ENCODE measurements at regions not wholly inside any gene's neighbourhood (a gene's known extent, or its start where the extent isn't known, plus 50 kb on each side); places are given as distances from the start of the nearest gene placed in this dataset.

GRCh38 chr5:50964746-50965653 lies 298.6 kb downstream of the PARP8 start:
- DNase-seq (ENCODE audit: low read depth), result no peak

- no peak for DNase-seq (ENCODE audit: low read depth)
Observed at GRCh38 chr5:50965654-50966375, 299.4 kb downstream of the PARP8 start.

- no peak for DNase-seq (ENCODE audit: low read depth)
Observed at GRCh38 chr5:50967009-50967562, 300.6 kb downstream of the PARP8 start.

- no peak for DNase-seq (ENCODE audit: low read depth)
Observed at GRCh38 chr5:50967563-50968355, 301.3 kb downstream of the PARP8 start.

- no peak for DNase-seq (ENCODE audit: low read depth)
Observed at GRCh38 chr5:50968356-50969149, 302.1 kb downstream of the PARP8 start.

GRCh38 chr5:50969151-50970031 lies 303.0 kb downstream of the PARP8 start:
- DNase-seq (ENCODE audit: low read depth), result no peak

GRCh38 chr5:50975840-50976239 lies 309.4 kb downstream of the PARP8 start:
- no peak for DNase-seq (ENCODE audit: low read depth)

GRCh38 chr5:50978924-50979323 lies 312.5 kb downstream of the PARP8 start:
- no peak for DNase-seq (ENCODE audit: low read depth)

- DNase-seq (ENCODE audit: low read depth), result no peak
Observed at GRCh38 chr5:50984640-50985039, 318.2 kb downstream of the PARP8 start.

GRCh38 chr5:50990296-50990924 lies 324.0 kb downstream of the PARP8 start:
- no peak for DNase-seq (ENCODE audit: low read depth)

GRCh38 chr5:50995285-50995942 lies 329.0 kb downstream of the PARP8 start:
- DNase-seq (ENCODE audit: low read depth), result no peak

- DNase-seq (ENCODE audit: low read depth), result no peak
Observed at GRCh38 chr5:51001227-51001923, 334.9 kb downstream of the PARP8 start.

GRCh38 chr5:51002368-51002767 lies 335.9 kb downstream of the PARP8 start:
- no peak for DNase-seq (ENCODE audit: low read depth)

GRCh38 chr5:51013036-51013435 lies 346.6 kb downstream of the PARP8 start:
- DNase-seq (ENCODE audit: low read depth), result no peak

GRCh38 chr5:51018423-51018822 lies 352.0 kb downstream of the PARP8 start:
- DNase-seq (ENCODE audit: low read depth), result no peak

GRCh38 chr5:51024263-51024662 lies 357.8 kb downstream of the PARP8 start:
- DNase-seq (ENCODE audit: low read depth), result no peak

GRCh38 chr5:51027271-51027670 lies 356.0 kb upstream of the ISL1 start:
- no peak for DNase-seq (ENCODE audit: low read depth)

GRCh38 chr5:51028394-51028793 lies 354.9 kb upstream of the ISL1 start:
- no peak for DNase-seq (ENCODE audit: low read depth)

GRCh38 chr5:51033215-51033614 lies 350.0 kb upstream of the ISL1 start:
- no peak for DNase-seq (ENCODE audit: low read depth)

Data from CMK (cell line).